HepG2 (cell line): ENCODE measurements at regions not wholly inside any gene's neighbourhood (a gene's known extent, or its start where the extent isn't known, plus 50 kb on each side); places are given as distances from the start of the nearest gene placed in this dataset.
"Not testable (repeated sequence)": the region's sequence is repeated elsewhere in the genome, so short reads cannot be mapped to it uniquely, and the experiment has no call there.

ENCODE experiments used
- GABPA ChIP-seq, 2 experiments: IDR thresholded peaks; 2 replicates each; pipeline ENCODE4 v1.6.1; 2011 to 2016; ENCODE audit warnings: low read depth in 2 of 2, low read length in 1 of 2, missing biosample characterization in 1 of 2, missing genetic modification characterization in 1 of 2
- MBD4 ChIP-seq: IDR thresholded peaks from 2 replicates; pipeline ENCODE4 v1.6.1; 2012; ENCODE audit warnings: low read length, inconsistent platforms, borderline replicate concordance
- POLR2A ChIP-seq, 2 experiments: IDR thresholded peaks; 2 replicates each; pipeline ENCODE4 v1.6.1; 2011; ENCODE audit warnings: low read depth in 2 of 2, low read length in 2 of 2, mild to moderate bottlenecking in 1 of 2, moderate library complexity in 1 of 2; ENCODE audit not compliant: insufficient read depth in 1 of 2
- PTBP1 ChIP-seq: fragments of 200-400 bp; formaldehyde crosslinking; IDR thresholded peaks from 2 replicates; pipeline ENCODE4 v1.6.1; 2018; ENCODE audit warnings: low read length, low read depth; ENCODE audit not compliant: poor library complexity, severe bottlenecking
- TGIF2 ChIP-seq: IDR thresholded peaks from 2 replicates; pipeline ENCODE4 v1.6.1; 2016; ENCODE audit warnings: control low read depth, missing compliant biosample characterization
- YY1 ChIP-seq: IDR thresholded peaks from 2 replicates; pipeline ENCODE4 v1.6.1; 2011; ENCODE audit warnings: low read length, low read depth, moderate library complexity, mild to moderate bottlenecking; ENCODE audit not compliant: insufficient read depth, insufficient replicate concordance
- ZNF652 ChIP-seq: IDR thresholded peaks from 2 replicates; pipeline ENCODE4 v1.6.1; 2016; ENCODE audit warnings: low read depth, borderline replicate concordance
- TF ChIP-seq, protein P1 (sequence below): sonication (generic); formaldehyde crosslinking; IDR thresholded peaks from 2 replicates; pipeline ENCODE4 v1.4.0; 2020; ENCODE audit warnings: missing genetic modification reagents

- TF ChIP-seq, protein P1, sequence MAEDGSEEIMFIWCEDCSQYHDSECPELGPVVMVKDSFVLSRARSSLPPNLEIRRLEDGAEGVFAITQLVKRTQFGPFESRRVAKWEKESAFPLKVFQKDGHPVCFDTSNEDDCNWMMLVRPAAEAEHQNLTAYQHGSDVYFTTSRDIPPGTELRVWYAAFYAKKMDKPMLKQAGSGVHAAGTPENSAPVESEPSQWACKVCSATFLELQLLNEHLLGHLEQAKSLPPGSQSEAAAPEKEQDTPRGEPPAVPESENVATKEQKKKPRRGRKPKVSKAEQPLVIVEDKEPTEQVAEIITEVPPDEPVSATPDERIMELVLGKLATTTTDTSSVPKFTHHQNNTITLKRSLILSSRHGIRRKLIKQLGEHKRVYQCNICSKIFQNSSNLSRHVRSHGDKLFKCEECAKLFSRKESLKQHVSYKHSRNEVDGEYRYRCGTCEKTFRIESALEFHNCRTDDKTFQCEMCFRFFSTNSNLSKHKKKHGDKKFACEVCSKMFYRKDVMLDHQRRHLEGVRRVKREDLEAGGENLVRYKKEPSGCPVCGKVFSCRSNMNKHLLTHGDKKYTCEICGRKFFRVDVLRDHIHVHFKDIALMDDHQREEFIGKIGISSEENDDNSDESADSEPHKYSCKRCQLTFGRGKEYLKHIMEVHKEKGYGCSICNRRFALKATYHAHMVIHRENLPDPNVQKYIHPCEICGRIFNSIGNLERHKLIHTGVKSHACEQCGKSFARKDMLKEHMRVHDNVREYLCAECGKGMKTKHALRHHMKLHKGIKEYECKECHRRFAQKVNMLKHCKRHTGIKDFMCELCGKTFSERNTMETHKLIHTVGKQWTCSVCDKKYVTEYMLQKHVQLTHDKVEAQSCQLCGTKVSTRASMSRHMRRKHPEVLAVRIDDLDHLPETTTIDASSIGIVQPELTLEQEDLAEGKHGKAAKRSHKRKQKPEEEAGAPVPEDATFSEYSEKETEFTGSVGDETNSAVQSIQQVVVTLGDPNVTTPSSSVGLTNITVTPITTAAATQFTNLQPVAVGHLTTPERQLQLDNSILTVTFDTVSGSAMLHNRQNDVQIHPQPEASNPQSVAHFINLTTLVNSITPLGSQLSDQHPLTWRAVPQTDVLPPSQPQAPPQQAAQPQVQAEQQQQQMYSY (CRISPR knock-in tag) = not testable (repeated sequence)
- TF ChIP-seq TGIF2 (CRISPR knock-in tag); PTBP1; ZNF652 (CRISPR knock-in tag); MBD4; POLR2A (IDR thresholded peaks at IDR 0.05; ENCODE audit: insufficient read depth in 1 of 2, low read depth in 2 of 2, low read length in 2 of 2); YY1; GABPA (IDR thresholded peaks at IDR 0.05; ENCODE audit: low read depth, low read length); GABPA (CRISPR knock-in tag; IDR thresholded peaks at IDR 0.05; ENCODE audit: low read depth): not testable (repeated sequence)
Measured at GRCh38 chr7:81843657-81844056, 73.8 kb upstream of the HGF start.
